ENCODE measurements at regions not wholly inside any gene's neighbourhood (a gene's known extent, or its start where the extent isn't known, plus 50 kb on each side); places are given as distances from the start of the nearest gene placed in this dataset.

DNA sequence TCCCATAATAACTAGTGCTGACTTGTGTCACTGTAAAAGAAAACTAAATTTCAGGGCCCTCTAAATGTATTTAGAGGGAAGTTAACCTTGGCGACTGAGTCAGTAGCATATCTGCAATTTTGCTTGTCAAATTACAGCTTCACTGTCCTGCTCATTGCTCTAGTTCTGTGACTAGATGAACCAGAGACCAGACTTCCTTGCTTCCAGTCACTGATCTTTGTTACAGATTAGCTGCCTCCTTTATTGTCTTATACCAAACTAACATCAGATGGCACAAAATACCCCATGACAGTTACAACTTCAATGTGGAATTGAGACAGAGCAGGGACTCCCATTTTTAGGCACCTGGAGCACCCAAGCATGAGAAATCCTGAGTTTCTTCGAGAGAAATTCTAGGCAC lies 79.9 kb upstream of the POM121L12 start:
- TF ChIP-seq POLR2A (IDR thresholded peaks at IDR 0.05): no peak
- TF ChIP-seq, protein P1, sequence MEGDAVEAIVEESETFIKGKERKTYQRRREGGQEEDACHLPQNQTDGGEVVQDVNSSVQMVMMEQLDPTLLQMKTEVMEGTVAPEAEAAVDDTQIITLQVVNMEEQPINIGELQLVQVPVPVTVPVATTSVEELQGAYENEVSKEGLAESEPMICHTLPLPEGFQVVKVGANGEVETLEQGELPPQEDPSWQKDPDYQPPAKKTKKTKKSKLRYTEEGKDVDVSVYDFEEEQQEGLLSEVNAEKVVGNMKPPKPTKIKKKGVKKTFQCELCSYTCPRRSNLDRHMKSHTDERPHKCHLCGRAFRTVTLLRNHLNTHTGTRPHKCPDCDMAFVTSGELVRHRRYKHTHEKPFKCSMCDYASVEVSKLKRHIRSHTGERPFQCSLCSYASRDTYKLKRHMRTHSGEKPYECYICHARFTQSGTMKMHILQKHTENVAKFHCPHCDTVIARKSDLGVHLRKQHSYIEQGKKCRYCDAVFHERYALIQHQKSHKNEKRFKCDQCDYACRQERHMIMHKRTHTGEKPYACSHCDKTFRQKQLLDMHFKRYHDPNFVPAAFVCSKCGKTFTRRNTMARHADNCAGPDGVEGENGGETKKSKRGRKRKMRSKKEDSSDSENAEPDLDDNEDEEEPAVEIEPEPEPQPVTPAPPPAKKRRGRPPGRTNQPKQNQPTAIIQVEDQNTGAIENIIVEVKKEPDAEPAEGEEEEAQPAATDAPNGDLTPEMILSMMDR (IDR thresholded peaks at IDR 0.05): no peak
- no peak for TF ChIP-seq EP300 (IDR thresholded peaks at IDR 0.05)
